ENCODE measurements at regions not wholly inside any gene's neighbourhood (a gene's known extent, or its start where the extent isn't known, plus 50 kb on each side); places are given as distances from the start of the nearest gene placed in this dataset.

DNA sequence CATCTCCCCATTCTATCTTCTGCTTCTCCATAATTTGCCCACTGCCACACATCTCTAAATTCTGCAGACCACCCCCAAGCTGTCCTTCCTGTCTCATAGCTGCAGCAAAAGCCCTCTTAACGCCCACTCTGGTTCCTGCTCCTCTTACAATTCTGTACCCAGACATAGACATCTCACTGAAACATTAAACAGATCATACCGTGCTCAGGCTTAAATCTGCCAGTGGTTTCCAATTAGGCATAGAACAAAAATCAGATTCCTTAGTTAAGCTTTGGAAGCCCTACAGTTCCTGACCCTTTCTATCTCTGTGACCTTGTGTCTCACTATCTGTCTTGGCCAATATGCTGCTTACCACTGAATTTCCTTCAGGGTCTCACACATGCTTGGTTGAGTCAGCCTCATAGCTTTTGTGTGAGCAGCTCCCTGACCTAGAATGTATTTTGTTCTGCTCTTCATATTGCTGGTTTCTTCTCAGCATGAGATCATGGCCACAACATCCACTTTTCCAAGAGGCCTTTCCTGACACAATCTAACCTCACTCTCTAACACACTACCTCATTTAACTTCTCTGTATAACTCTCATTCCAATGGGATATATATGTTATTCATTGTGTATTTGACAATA is 749.7 kb downstream of the MAFB start:
- POLR2A ChIA-PET: no interaction called here
- peaks cover 2 to 9% (median 6%) of the 10 kb centered on the region in 5 donors for H3K9me3 Mint-ChIP-seq
- no peak overlapping the region for H3K27ac Mint-ChIP-seq
- H3K4me1 Mint-ChIP-seq: no peaks in the 10 kb centered on the region
- Histone ChIP-seq H3K36me3 (ENCODE audit: insufficient read depth, low read length) (no peaks in the 10 kb centered on the region), H3K4me1 (ENCODE audit: insufficient read depth, low read length) (no peaks in the 10 kb centered on the region), H3K4me3 (ENCODE audit: low read length) (no peak overlapping the region), H3K27ac (ENCODE audit: low read depth, low read length) (no peak overlapping the region), H3K9me3 (ENCODE audit: low read length) (no peaks in the 10 kb centered on the region), H3K27me3 (ENCODE audit: insufficient read depth, low read length, poor library complexity, severe bottlenecking) (no peaks in the 10 kb centered on the region)
- no peaks in the 10 kb centered on the region for H3K36me3 Mint-ChIP-seq
- CTCF ChIA-PET: no interaction called here
- H3K27me3 Mint-ChIP-seq: peaks cover 0 to 3% of the 10 kb centered on the region in 2 donors
- DNase-seq: no peak
- no peak overlapping the region for H3K4me3 Mint-ChIP-seq

DNA sequence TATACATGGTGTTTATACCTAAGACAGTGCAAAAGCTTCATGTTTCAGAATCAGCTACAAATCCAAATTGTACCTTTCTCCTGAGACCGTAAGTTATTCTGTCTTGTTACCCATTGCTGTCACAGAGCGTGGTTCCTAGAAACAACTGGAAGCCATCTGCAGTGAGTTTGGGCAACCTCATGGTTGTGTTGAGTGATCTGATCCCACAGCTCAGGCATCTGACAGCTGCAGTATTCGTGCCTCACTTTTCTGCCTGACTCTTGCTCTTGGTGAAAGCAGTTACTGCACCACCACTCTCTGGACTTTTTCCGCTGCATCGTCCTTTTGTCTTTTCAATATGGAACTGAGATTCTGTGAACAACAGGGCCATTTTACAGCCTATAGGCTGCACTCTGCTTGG is 752.6 kb downstream of the MAFB start:
- H3K36me3 Mint-ChIP-seq: no peaks in the 10 kb centered on the region
- H3K4me3 ChIP-seq (ENCODE audit: low read length): no peak overlapping the region
- H3K27ac Mint-ChIP-seq: no peak overlapping the region
- no peaks in the 10 kb centered on the region for H3K9me3 ChIP-seq (ENCODE audit: low read length)
- no peaks in the 10 kb centered on the region for H3K27me3 ChIP-seq (ENCODE audit: insufficient read depth, low read length, poor library complexity, severe bottlenecking)
- DNase-seq: no peak
- peaks cover 0 to 3% of the 10 kb centered on the region in 2 donors for H3K27me3 Mint-ChIP-seq
- H3K4me1 ChIP-seq (ENCODE audit: insufficient read depth, low read length): no peaks in the 10 kb centered on the region
- ChIA-PET POLR2A (no interaction called here), CTCF (no interaction called here)
- H3K27ac ChIP-seq (ENCODE audit: low read depth, low read length): no peak overlapping the region
- peaks cover 2 to 12% (median 9%) of the 10 kb centered on the region in 5 donors for H3K9me3 Mint-ChIP-seq
- no peak overlapping the region for H3K4me3 Mint-ChIP-seq
- no peaks in the 10 kb centered on the region for H3K4me1 Mint-ChIP-seq
- no peaks in the 10 kb centered on the region for H3K36me3 ChIP-seq (ENCODE audit: insufficient read depth, low read length)

DNA sequence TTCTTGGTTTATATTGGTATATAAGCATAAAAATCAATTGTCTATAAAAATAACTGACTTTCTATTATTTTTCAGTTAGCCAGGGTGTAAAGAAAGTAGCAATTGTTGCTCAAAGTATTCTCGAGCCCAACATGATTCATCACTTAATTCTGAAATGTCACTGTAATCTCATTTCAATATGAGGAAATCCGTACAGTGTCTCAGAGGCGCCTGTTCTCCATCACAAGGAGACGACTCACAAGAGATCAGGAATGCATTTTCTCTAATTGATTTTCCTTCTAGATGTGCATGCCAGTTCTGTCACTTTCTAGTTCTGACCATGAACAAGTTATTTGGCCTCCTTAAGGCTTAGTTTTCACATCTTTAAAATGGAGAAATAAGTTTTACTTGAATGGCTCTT is 753.1 kb downstream of the MAFB start:
- H3K9me3 ChIP-seq (ENCODE audit: low read length): no peaks in the 10 kb centered on the region
- peaks cover 2 to 12% (median 9%) of the 10 kb centered on the region in 5 donors for H3K9me3 Mint-ChIP-seq
- no peaks in the 10 kb centered on the region for H3K4me1 ChIP-seq (ENCODE audit: insufficient read depth, low read length)
- no peak overlapping the region for H3K27ac ChIP-seq (ENCODE audit: low read depth, low read length)
- H3K36me3 Mint-ChIP-seq: no peaks in the 10 kb centered on the region
- ChIA-PET POLR2A (no interaction called here), CTCF (no interaction called here)
- H3K27ac Mint-ChIP-seq: no peak overlapping the region
- H3K36me3 ChIP-seq (ENCODE audit: insufficient read depth, low read length): no peaks in the 10 kb centered on the region
- peaks cover 0 to 3% of the 10 kb centered on the region in 2 donors for H3K27me3 Mint-ChIP-seq
- no peaks in the 10 kb centered on the region for H3K4me1 Mint-ChIP-seq
- DNase-seq: no peak
- no peak overlapping the region for H3K4me3 Mint-ChIP-seq
- no peak overlapping the region for H3K4me3 ChIP-seq (ENCODE audit: low read length)
- no peaks in the 10 kb centered on the region for H3K27me3 ChIP-seq (ENCODE audit: insufficient read depth, low read length, poor library complexity, severe bottlenecking)

DNA sequence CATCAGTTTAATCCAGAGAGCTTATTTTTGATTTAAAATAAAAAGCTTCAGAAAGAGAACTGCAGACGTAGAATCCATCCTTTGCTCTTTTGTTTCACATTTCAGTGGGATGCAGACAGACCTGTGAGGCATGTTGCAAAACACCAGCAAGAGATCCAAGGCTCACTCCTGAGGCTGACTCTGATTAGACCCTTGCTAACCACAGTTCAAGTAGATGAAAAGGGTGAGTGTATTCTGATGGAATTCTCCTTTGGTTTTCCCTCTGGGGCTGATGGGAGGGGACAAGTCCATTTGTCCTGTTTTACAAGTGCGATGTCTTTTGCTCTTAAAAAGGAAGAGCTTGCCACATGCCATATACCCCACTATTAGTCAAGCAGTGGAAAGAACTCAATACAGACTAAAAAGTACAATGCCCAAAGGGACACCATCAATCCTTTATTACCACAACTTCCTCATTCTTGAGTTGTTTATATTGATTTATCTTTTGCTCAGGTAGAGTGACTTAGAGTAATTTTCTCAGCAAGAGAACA is 772.7 kb downstream of the MAFB start:
- Mint-ChIP-seq H3K36me3 (no peaks in the 10 kb centered on the region), H3K4me3 (no peak overlapping the region), H3K27me3 (no peaks in the 10 kb centered on the region), H3K9me3 (peaks cover 0 to 4% (median 0%) of the 10 kb centered on the region in 5 donors), H3K4me1 (no peaks in the 10 kb centered on the region), H3K27ac (no peak overlapping the region)
- no peak overlapping the region for H3K4me3 ChIP-seq (ENCODE audit: low read length)
- ChIA-PET POLR2A (no interaction called here), CTCF (no interaction called here)
- no peaks in the 10 kb centered on the region for H3K9me3 ChIP-seq (ENCODE audit: low read length)
- H3K27me3 ChIP-seq (ENCODE audit: insufficient read depth, low read length, poor library complexity, severe bottlenecking): no peaks in the 10 kb centered on the region
- no peak for DNase-seq
- no peak overlapping the region for H3K27ac ChIP-seq (ENCODE audit: low read depth, low read length)
- H3K4me1 ChIP-seq (ENCODE audit: insufficient read depth, low read length): no peaks in the 10 kb centered on the region
- H3K36me3 ChIP-seq (ENCODE audit: insufficient read depth, low read length): no peaks in the 10 kb centered on the region

DNA sequence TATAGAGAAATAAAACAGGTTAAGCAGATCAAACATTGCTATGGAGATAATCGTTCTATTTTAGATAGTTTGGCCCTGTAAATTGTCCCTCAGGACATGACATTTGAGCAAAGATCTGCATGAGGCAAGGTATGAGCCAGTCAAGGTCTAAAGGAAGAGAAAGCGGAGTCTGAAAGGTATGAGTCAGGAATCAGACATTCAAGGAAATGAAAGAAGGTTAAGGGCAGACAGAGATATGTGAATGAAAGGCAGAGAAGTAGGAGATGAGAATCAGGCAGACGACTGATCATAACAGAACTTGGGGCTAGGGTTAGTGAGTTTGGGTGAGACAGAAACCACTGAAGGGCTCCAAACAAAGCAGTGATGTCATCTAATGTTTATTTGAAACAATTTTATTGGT is 775.8 kb downstream of the MAFB start:
- no peak for DNase-seq
- peaks cover 0 to 4% (median 0%) of the 10 kb centered on the region in 5 donors for H3K9me3 Mint-ChIP-seq
- Histone ChIP-seq H3K4me3 (ENCODE audit: low read length) (no peak overlapping the region), H3K27ac (ENCODE audit: low read depth, low read length) (no peak overlapping the region), H3K4me1 (ENCODE audit: insufficient read depth, low read length) (no peaks in the 10 kb centered on the region), H3K36me3 (ENCODE audit: insufficient read depth, low read length) (no peaks in the 10 kb centered on the region), H3K27me3 (ENCODE audit: insufficient read depth, low read length, poor library complexity, severe bottlenecking) (no peaks in the 10 kb centered on the region), H3K9me3 (ENCODE audit: low read length) (no peaks in the 10 kb centered on the region)
- no peaks in the 10 kb centered on the region for H3K27me3 Mint-ChIP-seq
- ChIA-PET CTCF (no interaction called here), POLR2A (no interaction called here)
- H3K36me3 Mint-ChIP-seq: no peaks in the 10 kb centered on the region
- no peak overlapping the region for H3K27ac Mint-ChIP-seq
- H3K4me3 Mint-ChIP-seq: no peak overlapping the region
- H3K4me1 Mint-ChIP-seq: no peaks in the 10 kb centered on the region

DNA sequence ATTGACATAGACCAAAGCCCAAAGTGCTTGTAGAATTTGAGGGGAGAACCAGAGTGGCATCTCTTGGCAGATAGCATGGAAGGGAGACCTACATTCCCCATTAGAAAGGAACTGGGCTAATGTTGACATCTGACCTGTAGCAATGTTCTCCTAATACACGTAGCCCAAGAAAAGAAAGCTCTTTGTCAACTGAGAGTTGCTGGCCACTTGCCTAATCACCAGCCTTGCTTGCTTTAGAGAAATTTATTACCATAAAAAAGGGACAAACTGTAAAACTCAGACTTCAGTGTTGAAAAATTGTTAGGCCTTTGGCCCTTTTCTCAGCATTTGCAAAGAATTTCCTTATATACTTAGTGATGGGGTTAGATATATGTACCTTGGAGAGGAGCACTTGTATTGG is 777.5 kb downstream of the MAFB start:
- DNase-seq: no peak
- H3K27me3 Mint-ChIP-seq: no peaks in the 10 kb centered on the region
- H3K36me3 Mint-ChIP-seq: no peaks in the 10 kb centered on the region
- no peaks in the 10 kb centered on the region for H3K4me1 Mint-ChIP-seq
- no peak overlapping the region for H3K27ac Mint-ChIP-seq
- Histone ChIP-seq H3K27ac (ENCODE audit: low read depth, low read length) (no peak overlapping the region), H3K27me3 (ENCODE audit: insufficient read depth, low read length, poor library complexity, severe bottlenecking) (no peaks in the 10 kb centered on the region), H3K36me3 (ENCODE audit: insufficient read depth, low read length) (no peaks in the 10 kb centered on the region), H3K4me3 (ENCODE audit: low read length) (no peak overlapping the region), H3K4me1 (ENCODE audit: insufficient read depth, low read length) (no peaks in the 10 kb centered on the region), H3K9me3 (ENCODE audit: low read length) (no peaks in the 10 kb centered on the region)
- H3K9me3 Mint-ChIP-seq: no peaks in the 10 kb centered on the region
- ChIA-PET CTCF (no interaction called here), POLR2A (no interaction called here)
- no peak overlapping the region for H3K4me3 Mint-ChIP-seq

DNA sequence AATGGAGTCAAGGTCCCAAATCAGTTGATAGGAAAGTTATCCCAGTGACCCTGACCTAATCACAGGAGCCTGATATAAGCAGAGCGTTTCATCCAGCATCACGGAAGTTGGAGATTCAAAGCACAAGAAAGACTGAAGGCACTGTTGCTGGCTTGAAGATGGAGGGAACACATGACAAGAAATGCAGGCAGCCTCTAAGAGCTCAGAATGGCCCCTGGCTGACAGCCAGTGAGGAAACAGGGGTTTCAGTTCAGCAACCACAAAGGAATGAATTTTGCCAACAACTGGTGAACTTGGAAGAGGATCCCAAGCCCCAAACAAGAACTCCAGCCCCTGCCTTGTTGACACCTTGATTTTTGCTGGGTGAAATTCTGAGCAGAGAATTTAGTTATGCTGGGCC is 778.5 kb downstream of the MAFB start:
- Mint-ChIP-seq H3K9me3 (no peaks in the 10 kb centered on the region), H3K4me3 (no peak overlapping the region), H3K4me1 (no peaks in the 10 kb centered on the region), H3K27me3 (no peaks in the 10 kb centered on the region), H3K36me3 (no peaks in the 10 kb centered on the region), H3K27ac (no peak overlapping the region)
- no peaks in the 10 kb centered on the region for H3K27me3 ChIP-seq (ENCODE audit: insufficient read depth, low read length, poor library complexity, severe bottlenecking)
- no peaks in the 10 kb centered on the region for H3K4me1 ChIP-seq (ENCODE audit: insufficient read depth, low read length)
- H3K27ac ChIP-seq (ENCODE audit: low read depth, low read length): no peak overlapping the region
- no peaks in the 10 kb centered on the region for H3K9me3 ChIP-seq (ENCODE audit: low read length)
- ChIA-PET CTCF (no interaction called here), POLR2A (no interaction called here)
- DNase-seq: no peak
- H3K36me3 ChIP-seq (ENCODE audit: insufficient read depth, low read length): no peaks in the 10 kb centered on the region
- H3K4me3 ChIP-seq (ENCODE audit: low read length): no peak overlapping the region

DNA sequence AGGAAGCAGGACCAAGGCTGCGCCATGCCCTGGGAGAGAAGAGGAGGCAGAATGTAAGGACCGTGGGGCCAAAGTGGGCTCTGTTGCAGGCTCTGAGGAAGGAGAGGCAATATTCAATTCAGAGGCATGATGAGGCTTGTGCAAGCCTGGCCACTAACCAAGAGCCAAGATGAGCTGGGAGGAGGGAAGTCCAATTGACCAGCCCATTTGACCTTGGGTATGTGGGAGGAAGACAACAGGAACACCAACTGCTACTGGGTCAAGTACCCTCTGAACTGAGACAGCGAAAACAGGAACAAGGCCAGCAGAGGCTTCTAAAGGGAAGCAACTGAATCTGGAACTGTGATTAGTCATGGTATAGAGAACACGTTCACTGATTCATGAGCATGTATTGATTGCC is 779.6 kb downstream of the MAFB start:
- no peak overlapping the region for H3K27ac Mint-ChIP-seq
- no peaks in the 10 kb centered on the region for H3K36me3 Mint-ChIP-seq
- CTCF ChIA-PET: no interaction called here
- H3K4me1 Mint-ChIP-seq: no peaks in the 10 kb centered on the region
- H3K9me3 Mint-ChIP-seq: no peaks in the 10 kb centered on the region
- Histone ChIP-seq H3K36me3 (ENCODE audit: insufficient read depth, low read length) (no peaks in the 10 kb centered on the region), H3K27me3 (ENCODE audit: insufficient read depth, low read length, poor library complexity, severe bottlenecking) (no peaks in the 10 kb centered on the region), H3K4me3 (ENCODE audit: low read length) (no peak overlapping the region), H3K9me3 (ENCODE audit: low read length) (no peaks in the 10 kb centered on the region), H3K27ac (ENCODE audit: low read depth, low read length) (no peak overlapping the region), H3K4me1 (ENCODE audit: insufficient read depth, low read length) (no peaks in the 10 kb centered on the region)
- no peak overlapping the region for H3K4me3 Mint-ChIP-seq
- POLR2A ChIA-PET: no interaction called here
- H3K27me3 Mint-ChIP-seq: no peaks in the 10 kb centered on the region
- DNase-seq: no peak
